HG02763 (cell line): ENCODE measurements at regions not wholly inside any gene's neighbourhood (a gene's known extent, or its start where the extent isn't known, plus 50 kb on each side); places are given as distances from the start of the nearest gene placed in this dataset.

Source experiments
- ATAC-seq: cut with Tn5 transposase; IDR thresholded peaks from one replicate; pipeline ENCODE4 v1.9.1; 2021; ENCODE audit warnings: mild to moderate bottlenecking, moderate library complexity; ENCODE audit not compliant: unreplicated experiment

GRCh38 chr18:27704736-27705361, 472.1 kb downstream of the CDH2 start:
- no peak for ATAC-seq

GRCh38 chr18:27699137-27699536, 477.8 kb downstream of the CDH2 start:
- ATAC-seq = no peak

- no peak for ATAC-seq
These were observed 480.8 kb downstream of the CDH2 start for GRCh38 chr18:27696148-27696547.

GRCh38 chr18:27695503-27695902, 481.4 kb downstream of the CDH2 start:
- no peak for ATAC-seq

GRCh38 chr18:27695052-27695451, 481.9 kb downstream of the CDH2 start:
- no peak for ATAC-seq

GRCh38 chr18:27688581-27688980, 488.3 kb downstream of the CDH2 start:
- ATAC-seq = no peak

GRCh38 chr18:27687351-27687979, 489.5 kb downstream of the CDH2 start:
- no peak for ATAC-seq

- ATAC-seq = no peak
These were observed 491.0 kb downstream of the CDH2 start for GRCh38 chr18:27685807-27686412.

- ATAC-seq = no peak
These were observed 491.8 kb downstream of the CDH2 start for GRCh38 chr18:27685091-27685490.

- ATAC-seq = no peak
These were observed 489.3 kb upstream of the CHST9 start for GRCh38 chr18:27674411-27674810.

GRCh38 chr18:27673861-27674260, 488.8 kb upstream of the CHST9 start:
- ATAC-seq = no peak

GRCh38 chr18:27668158-27668557, 483.1 kb upstream of the CHST9 start:
- ATAC-seq = no peak

- ATAC-seq = no peak
These were observed 482.0 kb upstream of the CHST9 start for GRCh38 chr18:27667064-27667463.

GRCh38 chr18:27666016-27666415, 480.9 kb upstream of the CHST9 start:
- no peak for ATAC-seq

GRCh38 chr18:27665264-27665799, 480.2 kb upstream of the CHST9 start:
- ATAC-seq = no peak

GRCh38 chr18:27662949-27663348, 477.8 kb upstream of the CHST9 start:
- ATAC-seq = no peak

GRCh38 chr18:27662537-27662936, 477.4 kb upstream of the CHST9 start:
- no peak for ATAC-seq

- no peak for ATAC-seq
These were observed 476.4 kb upstream of the CHST9 start for GRCh38 chr18:27661320-27662018.

GRCh38 chr18:27656905-27657304, 471.8 kb upstream of the CHST9 start:
- no peak for ATAC-seq

GRCh38 chr18:27656167-27656778, 471.2 kb upstream of the CHST9 start:
- ATAC-seq = no peak

- ATAC-seq = no peak
These were observed 468.1 kb upstream of the CHST9 start for GRCh38 chr18:27653247-27653646.
